ENCODE measurements at regions not wholly inside any gene's neighbourhood (a gene's known extent, or its start where the extent isn't known, plus 50 kb on each side); places are given as distances from the start of the nearest gene placed in this dataset.

DNA sequence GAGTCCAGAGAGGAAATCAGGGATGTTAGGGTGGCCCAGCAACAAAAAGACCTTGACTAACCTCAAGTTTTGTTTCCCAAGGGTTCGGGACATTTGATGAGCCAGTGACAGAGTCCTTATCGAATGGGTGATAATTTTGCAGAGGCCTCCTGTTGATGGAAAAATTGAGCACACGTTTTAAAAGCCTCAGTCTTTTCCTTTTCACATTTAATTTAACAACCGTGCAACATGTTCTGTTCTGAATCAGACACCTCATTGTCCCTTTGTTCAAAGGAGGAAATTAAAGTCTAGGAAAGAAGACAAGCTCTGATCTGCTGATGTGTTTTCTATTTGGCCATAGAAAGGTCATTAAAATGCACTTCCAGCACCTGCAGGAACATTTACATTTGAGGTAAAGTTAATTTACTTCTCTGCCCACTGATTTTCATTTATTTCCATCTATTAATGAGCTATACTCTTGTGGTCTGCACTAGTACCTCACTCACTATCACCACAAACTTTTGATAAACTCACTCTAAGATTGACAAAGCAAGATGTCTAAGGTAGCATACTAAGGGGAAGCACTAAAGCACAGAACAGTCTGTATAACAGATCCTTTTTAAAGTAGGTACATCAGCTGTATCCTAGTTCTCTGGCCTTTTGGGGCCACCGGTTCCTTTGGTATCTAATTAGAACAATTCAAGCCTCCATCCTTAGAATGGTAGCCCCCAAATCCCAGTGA is 147.0 kb downstream of the RPAP3 start:
- DNase-seq: no peak

DNA sequence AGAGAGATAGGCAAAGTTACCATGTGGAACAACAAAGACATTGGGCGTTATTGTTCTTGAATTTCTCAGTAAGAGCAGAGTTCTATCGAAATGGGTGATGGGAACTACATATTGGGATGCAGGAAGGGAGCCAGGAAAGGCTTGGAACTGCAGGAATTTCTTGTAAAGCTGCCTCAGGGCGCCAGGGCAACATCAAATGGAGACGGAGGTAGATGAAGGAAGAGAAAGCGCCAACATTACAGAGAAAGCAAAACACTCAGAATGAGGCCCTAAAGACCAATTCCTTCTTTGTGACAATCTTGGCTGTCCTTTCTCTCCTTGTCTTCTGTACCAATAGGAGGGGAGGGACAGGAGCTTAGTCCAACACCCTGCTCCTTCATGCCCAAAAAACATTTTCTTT is 148.4 kb downstream of the RPAP3 start:
- DNase-seq: no peak

DNA sequence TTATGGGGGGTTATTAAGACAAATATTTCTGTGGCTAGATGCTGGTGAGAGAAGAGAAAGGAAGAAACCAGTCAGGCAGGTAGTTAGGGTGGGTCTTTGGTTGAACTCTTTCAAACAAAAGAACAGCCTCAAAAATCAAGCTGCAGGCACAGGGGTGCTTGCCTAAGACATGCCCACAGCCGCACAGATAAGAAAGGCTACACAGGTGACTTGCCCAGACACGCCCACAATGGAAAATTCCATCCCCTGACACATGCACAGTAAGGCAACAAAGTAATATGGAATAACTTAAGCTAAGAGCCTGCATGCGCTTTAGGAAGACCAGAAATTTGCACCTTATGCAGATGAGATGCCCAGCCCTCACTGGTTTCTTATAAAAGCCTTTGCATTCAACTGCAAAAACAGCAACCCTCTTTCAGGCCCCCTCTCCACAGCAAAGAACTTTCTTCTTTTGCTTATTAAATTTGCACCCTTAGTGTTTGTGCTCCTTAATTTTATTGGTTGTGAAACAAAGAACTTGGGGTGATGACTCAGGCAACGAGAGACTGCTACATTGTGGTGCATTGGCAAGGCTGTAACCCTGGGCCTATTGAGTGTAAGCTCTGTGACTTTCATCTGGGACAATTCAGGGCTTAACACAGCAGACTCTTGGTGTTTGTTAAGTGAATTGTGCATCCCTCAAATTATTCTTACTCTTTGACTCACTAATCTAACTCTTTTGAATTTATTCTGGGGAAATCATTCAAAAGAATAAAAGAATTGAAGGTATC is 149.4 kb downstream of the RPAP3 start:
- DNase-seq: no peak

DNA sequence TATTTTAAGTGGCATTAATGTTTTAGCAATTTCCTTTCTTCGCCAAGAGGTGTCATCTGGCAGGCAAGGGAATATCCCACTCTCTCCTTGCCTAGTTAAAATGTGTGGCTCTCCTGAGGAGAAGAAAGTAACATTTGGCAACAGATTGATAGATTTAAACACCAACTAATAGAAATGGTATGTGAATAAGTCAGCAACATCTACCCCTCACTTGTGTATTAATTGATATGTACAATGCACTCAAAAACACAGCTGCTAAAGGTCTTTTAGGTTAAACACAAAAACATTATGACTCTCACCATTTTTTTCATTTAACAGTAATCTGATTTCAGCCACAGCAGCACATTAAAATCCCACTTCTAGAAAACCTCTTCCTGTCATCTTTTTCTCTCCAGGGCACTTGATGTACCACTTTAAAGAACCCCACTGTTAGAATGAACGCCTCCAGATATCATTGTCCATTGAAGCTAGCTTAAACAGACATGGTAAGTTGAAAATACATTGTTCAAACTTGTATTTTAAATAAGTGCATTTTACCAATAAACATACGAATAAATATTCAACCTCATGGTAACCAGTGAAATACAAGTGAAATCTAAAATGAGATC is 151.7 kb downstream of the RPAP3 start:
- no peak for DNase-seq

DNA sequence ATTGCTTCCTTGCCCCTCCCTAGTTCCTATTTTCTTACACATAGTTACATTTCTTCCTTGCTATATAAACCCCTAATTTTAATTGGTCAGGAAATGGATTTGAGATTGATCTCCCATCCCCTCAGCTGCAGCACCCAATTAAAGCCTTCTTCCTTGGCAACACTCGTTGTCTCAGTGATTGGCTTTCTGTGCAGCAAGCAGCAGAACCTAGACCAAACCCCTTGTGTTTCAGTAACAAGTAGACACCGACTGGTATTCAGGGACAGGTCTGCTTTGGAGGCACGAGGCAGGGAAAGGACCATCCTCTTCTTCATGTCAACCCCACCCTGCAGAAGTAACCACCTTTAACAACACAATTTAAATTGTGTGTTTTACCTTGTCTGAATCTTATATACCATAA is 152.6 kb downstream of the RPAP3 start:
- no peak for DNase-seq

DNA sequence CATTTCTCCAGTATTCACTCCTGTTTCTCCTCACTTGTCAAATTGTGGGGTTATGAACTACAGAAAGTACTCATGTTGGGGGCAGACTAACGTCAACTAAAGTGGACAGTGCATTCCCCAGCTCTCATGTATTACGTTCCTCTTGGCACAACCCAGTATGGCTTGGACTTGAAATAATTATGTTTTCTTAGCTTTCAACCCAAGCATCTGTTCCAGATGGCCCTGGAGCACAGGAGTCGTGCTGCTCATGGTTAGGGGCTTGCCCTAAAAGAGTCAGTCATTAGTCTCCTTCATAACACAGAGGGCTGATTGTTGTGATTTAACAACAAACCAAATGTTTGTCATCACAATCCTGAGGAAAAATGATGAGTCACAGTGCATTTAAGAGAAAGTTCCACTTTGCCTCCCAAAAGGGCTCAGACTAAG is 154.4 kb downstream of the RPAP3 start:
- peak in 1 of 2 experiments; percentile 47 for DNase-seq

DNA sequence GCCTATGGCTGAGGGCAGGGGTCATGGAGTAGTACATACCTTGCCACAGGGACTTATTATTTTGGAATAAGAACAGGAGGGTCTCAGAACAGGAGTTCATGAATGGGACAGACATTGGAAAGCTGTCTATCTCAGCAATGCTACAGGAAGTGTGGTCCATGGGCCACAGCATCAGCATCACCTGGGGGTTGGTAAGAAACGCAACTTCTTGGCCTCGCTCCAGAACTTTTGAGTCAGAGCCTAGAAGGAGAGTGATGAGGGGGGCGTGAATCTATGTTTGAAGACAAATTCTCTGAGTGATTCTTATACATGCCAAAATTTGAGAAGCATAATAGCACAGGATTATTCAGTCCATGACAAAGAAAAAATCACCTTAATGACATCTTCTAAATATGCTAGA is 156.6 kb downstream of the RPAP3 start:
- no peak for DNase-seq

DNA sequence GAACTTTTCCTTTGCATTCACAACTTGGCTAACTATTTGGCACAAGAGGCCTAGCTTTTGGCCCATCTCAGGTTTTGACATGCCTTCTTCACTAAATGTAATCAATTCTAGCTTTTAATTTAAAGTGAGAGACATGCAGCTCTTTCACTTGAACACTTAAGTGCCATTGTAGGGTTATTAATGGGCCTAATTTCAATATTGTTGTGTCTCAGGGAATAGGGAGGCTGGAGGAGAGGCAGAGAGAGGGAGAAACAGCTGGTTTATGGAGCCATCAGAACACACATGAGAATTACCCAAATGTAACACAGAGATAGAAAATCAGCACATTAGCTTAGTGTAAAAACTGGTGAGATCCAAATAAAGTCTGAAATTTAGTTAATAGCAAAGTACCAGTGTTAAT is 157.4 kb downstream of the RPAP3 start:
- no peak for DNase-seq

DNA sequence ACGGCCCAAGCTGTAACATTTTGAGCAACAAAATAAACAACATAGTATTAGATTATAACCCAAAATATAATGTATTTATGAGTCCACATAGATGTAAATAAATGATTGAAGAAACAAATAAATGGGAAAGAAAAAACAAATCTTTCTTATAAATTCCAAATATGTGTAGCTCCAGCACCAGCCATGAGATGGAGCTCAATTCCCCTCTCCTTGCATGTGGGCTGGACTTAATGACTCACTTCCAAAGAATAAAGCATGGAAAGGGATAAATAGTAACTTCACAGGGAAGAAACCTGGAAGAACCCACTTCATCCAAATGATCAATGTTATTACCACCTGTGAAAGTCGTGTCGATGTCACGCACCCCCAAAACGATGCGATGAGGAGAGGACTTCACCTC is 158.8 kb downstream of the RPAP3 start:
- peak in 1 of 2 experiments; percentile 12 for DNase-seq

DNA sequence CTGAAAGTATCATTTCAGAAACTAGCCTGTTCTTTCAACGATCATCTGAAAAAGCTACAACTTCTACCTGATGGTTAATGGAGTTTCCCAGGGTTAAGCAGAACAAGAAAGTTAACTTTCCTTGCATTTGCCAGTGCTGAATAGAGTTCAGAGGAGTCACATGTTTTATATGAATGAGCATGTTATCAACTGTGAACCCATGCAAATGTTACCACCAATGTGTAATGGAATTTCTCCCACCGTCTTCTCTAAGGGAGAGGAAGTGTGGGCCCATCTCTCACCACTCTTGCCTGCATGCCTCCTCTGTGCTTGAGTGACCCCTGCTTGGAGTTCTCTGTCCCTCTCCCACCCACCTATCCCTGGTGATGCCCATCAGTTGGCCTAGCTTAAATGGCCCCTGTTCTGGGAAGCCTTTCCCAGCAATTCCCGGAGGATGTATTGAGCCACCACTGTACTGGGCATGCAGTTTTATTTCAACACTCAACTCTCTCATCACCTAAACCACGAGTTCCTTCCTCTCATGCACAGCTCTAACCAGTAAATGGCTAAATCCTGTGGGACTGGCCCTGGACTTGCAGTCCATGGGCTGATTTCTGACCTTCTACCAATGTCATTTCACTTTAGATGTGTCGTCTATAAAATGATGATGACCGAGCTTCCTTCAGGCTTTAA is 159.8 kb downstream of the RPAP3 start:
- DNase-seq: no peak

DNA sequence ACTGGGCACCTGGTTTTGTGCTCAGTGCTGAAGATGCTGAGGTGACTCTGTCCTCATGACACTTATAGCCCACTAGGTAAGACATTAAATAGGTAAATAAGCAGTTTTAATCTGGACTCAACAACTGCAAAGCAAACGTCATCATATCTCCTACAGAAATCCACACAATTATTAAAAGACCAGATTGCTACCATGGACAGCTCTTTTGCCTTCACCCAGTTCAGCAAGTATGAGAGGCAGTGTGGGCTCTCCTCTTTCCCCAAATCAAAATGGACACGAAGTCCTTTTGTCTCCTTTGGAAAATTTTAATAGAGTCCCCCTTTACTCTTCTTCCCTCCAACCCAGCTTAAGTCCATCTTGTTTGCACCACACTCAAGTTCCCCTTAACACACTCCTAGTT is 171.1 kb downstream of the RPAP3 start:
- no peak for DNase-seq

DNA sequence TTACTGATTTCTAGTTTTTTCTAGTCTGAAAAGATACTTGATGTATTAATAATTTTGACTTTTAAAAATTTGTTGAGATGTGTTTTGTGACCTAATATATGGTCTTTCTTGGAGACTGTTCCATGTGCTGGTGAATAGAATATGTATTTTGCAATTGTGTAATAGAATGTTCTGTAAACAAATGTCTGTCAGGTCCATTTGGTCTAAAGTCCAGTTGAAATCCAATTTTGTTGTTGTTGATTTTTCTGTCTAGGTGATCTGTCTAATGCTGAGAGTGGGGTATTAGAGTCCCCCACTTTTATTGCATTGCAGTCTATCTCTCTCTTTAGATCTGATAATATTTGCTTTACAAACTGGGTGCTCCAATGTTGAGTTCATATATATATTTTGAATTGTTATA is 175.8 kb downstream of the RPAP3 start:
- DNase-seq: no peak

DNA sequence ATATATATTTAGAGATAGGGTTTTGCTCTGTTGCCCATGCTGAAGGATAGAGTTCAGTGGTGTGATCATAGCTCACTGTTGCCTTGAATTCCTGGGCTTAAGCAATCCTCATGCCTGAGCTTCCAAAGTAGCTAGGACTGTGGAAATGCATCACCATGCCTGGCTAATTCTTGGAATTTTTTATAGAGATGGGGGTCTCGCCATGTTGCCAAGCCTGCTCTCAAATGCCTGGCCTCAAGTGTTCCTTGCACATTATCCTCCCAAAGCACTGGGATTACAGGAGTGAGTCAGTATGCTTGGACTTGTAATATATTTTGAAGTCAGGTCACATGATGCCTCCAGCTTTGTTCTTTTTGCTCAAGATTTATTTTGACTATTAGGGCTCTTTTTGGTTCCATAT is 178.0 kb downstream of the RPAP3 start:
- DNase-seq: no peak

DNA sequence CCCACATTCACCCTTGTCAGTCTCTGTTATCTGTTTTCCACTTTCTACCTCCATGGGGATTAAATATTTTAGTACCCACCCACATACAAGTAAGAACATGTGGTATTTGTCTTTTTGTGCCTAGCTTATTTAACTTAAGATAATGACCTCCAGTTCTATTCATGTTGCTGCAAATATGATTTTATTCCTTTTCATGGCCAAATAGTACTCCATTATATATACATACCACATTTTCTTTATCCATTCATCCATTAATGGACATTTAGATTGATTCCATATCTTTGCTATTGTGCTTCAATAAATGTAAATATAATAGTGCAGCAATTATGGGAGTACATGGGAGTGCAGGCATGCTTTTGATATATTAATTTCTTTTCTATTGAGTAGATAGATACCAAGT is 185.8 kb downstream of the RPAP3 start:
- DNase-seq: no peak

DNA sequence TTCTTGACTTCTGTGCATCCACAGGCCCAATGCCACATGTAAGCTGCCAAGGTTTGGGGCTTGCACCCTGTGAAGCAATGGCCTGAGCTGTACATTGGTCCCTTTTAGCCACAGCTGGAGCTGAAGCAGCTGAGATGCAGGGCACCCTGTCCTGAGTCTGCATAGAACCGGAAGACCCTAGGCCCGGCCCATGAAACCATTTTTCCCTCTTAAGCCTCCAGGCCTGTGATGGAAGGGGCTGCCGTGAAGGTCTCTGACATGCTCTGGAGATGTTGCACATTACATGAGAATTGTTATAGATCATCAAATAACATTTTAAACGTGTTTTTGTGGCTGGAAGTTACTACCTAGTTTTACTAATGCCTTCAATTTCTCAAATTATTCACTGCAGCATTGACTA is 188.7 kb downstream of the RPAP3 start:
- no peak for DNase-seq

DNA sequence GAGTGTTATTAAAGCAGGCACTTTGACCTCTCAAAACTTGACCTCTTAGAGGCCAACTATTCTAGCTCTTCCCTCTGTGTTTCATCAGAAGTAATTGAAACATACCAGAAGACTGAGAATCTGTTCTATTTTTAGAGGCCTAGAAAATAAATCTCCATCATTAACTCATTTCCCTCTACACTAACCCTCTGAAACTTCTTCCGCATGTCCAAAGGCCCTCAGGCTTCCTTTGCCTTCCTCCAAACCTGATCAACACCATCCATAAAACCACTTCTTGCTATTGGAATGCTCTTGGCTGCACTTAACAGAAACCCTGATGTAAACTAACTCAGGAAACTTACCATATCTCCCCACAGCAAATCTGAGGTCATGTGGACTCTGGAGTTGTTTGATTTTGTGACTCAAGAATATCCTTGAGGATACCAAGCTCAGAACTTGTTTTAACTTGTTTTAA is 196.4 kb downstream of the RPAP3 start:
- no peak for DNase-seq

DNA sequence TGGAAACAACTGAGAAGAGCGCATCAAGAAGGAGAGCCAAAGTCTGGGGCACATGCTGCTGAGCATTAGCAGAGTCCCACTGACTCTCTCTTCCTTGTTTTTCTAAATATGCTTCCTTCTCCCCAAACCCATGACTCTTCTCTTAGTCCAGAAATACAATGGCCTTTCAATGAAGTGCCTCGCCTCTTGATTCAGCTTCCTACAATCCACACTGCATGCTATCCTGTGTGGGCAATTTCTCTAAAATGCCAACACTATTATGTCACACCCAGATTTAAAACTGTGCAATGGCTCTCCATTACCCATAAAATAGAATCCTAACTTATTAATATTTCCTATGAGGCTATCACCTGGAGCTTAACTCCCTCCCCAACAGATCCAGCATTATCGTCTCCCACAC is 198.6 kb downstream of the RPAP3 start:
- DNase-seq: no peak

DNA sequence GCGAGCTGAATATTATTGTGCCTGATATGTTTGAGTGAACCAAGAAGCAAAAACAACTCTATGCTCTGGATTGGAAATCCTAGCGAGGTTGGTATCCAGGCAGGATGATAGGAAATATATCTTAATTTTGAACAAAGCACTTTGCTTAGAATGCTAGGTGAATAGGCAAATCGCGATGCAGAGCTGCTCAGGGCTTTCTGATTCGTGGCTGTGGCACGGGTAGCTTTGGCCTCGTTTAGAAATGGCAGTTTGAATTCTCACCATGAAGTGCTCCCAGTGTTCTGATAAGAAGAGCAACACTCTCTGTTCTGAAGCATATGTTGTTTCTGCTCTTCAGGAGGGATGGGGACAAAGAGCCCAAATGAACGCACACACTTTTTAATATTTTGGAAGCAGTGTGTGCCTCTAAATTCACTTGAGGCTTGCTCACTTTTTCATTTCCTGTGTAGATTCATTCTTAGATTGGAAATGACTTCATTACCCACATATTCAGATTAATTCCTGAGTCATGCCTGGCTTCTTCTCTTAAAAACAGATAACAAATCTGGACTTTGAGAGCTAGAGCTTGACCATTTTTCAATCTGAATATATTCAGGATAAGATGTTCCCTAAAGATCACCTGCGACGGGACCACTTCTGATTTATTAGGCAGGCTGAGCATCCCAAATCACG is 200.9 kb downstream of the RPAP3 start:
- no peak for DNase-seq

DNA sequence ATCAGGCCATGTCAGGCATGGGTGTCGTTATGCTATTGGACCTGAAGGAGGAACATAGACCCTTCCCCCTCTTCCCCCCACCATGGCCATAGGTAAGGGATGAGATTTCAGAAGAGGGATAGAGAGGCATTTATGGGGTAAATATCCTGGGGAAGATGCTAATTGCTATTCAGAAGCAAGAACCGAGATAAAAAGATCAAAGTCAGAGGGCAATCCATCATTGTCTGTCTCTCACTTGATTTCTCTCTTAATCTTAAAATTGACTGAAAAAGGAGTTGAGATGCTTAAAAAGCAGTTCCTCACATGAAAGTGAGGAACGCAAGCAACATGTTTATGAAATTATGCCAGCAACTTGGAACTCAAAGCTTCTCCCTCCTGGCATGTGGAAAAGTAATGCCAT is 212.0 kb downstream of the RPAP3 start:
- no peak for DNase-seq

DNA sequence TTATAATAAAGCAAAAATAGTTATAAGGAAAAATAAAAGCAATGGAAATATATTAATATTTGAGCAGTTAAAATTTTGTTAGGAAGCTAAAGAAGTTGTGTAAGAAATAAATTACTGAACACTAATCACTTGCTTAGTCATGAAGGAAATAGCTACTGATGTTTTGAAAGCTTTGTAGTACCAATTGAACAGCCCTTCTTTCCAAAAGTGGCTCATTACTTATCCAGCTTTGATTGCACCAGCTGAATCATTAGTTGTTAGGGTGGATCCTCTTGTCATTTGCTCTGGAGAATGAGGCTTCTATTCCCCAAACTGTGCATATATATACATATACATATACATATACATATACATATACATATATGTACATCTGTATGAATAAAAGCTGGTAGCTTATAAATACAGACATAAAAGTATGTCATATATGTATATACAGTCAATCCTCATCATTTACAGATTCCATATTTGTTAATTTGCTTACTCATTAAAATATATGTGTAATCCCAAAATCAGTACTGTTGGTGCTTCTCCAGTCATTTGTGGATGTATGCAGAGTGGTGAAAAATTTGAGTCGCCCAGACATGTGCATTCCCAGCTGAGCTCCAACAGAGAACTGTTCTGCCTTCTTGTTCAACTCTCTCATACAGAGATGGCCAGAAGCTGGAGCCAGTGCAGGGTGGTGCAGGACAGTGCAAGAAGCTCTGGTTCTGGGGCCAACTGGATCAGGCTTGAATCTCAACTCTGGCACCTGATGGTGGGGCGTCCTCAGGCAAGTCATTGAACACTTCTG is 214.1 kb downstream of the RPAP3 start:
- DNase-seq: no peak

DNA sequence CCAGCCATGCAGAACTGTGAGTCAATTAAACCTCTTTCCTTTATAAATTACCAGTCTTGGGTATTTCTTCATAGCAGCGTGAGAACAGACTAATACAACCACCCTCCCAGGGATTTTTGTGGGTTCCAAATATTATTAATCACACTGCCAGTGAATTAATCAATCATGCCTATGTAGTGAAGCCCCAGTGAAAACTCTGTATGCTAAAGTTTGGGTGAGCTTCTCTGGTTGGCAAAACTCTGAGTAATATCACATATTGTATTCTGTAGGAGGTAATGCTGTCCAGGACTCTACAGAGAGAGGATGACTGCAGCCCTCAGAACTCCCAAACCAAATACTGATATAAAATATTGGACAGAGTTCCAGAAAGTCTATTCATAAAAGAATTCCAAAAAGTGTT is 216.9 kb downstream of the RPAP3 start:
- no peak for DNase-seq

DNA sequence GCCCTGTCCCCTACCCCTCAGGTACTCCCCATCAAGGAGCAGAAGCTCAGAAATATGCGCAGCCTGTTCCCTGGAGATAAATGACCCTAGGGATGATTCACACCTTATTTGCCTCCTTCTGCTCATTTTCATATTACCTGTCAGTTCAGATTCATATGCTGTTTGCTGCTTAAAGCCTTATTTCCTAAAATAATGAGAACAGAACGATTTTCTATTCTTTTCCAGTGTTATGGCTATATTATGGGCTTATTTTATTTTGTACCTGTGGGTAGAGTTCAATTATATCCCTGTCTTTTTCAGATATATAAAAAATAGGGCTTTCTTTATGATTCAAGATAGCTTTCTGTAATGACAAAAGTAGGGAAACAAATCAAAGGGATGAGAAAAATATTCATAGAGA is 224.8 kb downstream of the RPAP3 start:
- DNase-seq: no peak
